KMS-11 (cell line): ENCODE measurements at regions not wholly inside any gene's neighbourhood (a gene's known extent, or its start where the extent isn't known, plus 50 kb on each side); places are given as distances from the start of the nearest gene placed in this dataset.

Source experiments
- H2AFZ ChIP-seq: fragments of 200-600 bp; sonication (generic); 2 replicates; pipeline ENCODE4 v1.6.1; 2016; ENCODE audit warnings: antibody characterized with exemption, mixed run types, low read depth
- H3K27ac ChIP-seq: fragments of 200-600 bp; sonication (generic); 2 replicates; pipeline ENCODE4 v1.6.1; 2016; ENCODE audit warnings: mild to moderate bottlenecking, mixed run types
- H3K27me3 ChIP-seq: fragments of 200-600 bp; sonication (generic); 2 replicates; pipeline ENCODE4 v1.6.1; 2017; ENCODE audit warnings: mild to moderate bottlenecking, low read depth, mixed run types, moderate library complexity; ENCODE audit not compliant: insufficient read depth
- H3K36me3 ChIP-seq: fragments of 200-600 bp; sonication (generic); 2 replicates; pipeline ENCODE4 v1.6.1; 2017; ENCODE audit warnings: mild to moderate bottlenecking, mixed run types; ENCODE audit not compliant: insufficient read depth
- H3K4me1 ChIP-seq: fragments of 200-600 bp; sonication (generic); 2 replicates; pipeline ENCODE4 v1.6.1; 2016; ENCODE audit warnings: mild to moderate bottlenecking, low read depth, mixed run types; ENCODE audit not compliant: poor library complexity, severe bottlenecking
- H3K4me2 ChIP-seq: fragments of 200-600 bp; sonication (generic); 2 replicates; pipeline ENCODE4 v1.7.0; 2016; ENCODE audit warnings: mild to moderate bottlenecking, mixed run types
- H3K4me3 ChIP-seq: fragments of 200-600 bp; sonication (generic); IDR thresholded peaks from 2 replicates; pipeline ENCODE4 v1.6.1; 2017; ENCODE audit warnings: low read depth, low read length, mixed read lengths; ENCODE audit not compliant: insufficient read depth
- H3K79me2 ChIP-seq: fragments of 200-600 bp; sonication (generic); 2 replicates; pipeline ENCODE4 v1.6.1; 2016; ENCODE audit warnings: low read depth, mixed run types; ENCODE audit not compliant: insufficient read depth
- H3K9ac ChIP-seq: fragments of 200-600 bp; sonication (generic); 2 replicates; pipeline ENCODE4 v1.6.1; 2016; ENCODE audit warnings: mild to moderate bottlenecking, mixed run types
- H4K20me1 ChIP-seq: fragments of 200-600 bp; sonication (generic); 2 replicates; pipeline ENCODE4 v1.6.1; 2016; ENCODE audit warnings: mild to moderate bottlenecking, mixed run types; ENCODE audit not compliant: insufficient read depth
- TF ChIP-seq, protein P1 (sequence below): fragments of 200-600 bp; sonication (generic); conservative IDR thresholded peaks from 2 replicates; pipeline ENCODE4 v1.6.1; 2017; ENCODE audit warnings: low read depth, mild to moderate bottlenecking, antibody characterized with exemption, low read length, moderate library complexity, mixed read lengths

DNA sequence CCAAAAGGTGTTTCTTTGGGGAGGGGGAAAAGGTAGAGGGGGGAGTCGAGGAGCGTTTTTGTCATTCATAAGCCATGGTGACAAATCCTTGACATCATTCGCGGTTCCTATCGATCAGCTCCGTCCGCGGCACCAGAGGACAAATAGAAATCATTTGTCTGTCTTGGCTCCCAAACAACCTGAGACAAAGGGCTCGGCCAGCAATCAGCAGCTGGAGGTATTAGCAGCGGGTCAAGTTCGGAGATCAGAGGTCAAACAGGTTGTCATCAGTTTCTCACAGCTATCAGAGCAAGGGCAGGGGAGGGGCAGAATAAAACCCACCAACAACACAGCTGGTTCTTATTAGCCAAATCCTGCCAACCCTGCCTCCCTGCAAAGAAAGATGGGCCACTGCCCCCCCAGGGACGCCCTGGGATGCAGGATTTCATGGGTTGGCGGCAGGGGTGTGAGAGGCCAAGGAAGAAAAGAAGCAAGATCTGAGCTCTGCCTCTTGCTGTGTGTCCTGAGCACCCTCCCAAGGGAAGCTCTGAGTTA, 145.3 kb upstream of the LHX1 start:
- Histone ChIP-seq H3K27ac (no peak overlapping the region), H3K36me3 (no peaks in the 10 kb centered on the region), H3K9ac (no peak overlapping the region), H4K20me1 (no peaks in the 10 kb centered on the region), H2AFZ (no peak overlapping the region), H3K27me3 (no peaks in the 10 kb centered on the region), H3K4me2 (no peak overlapping the region), H3K4me1 (no peaks in the 10 kb centered on the region), H3K79me2 (no peaks in the 10 kb centered on the region), H3K4me3 (no peak overlapping the region)
- TF ChIP-seq, protein P1, sequence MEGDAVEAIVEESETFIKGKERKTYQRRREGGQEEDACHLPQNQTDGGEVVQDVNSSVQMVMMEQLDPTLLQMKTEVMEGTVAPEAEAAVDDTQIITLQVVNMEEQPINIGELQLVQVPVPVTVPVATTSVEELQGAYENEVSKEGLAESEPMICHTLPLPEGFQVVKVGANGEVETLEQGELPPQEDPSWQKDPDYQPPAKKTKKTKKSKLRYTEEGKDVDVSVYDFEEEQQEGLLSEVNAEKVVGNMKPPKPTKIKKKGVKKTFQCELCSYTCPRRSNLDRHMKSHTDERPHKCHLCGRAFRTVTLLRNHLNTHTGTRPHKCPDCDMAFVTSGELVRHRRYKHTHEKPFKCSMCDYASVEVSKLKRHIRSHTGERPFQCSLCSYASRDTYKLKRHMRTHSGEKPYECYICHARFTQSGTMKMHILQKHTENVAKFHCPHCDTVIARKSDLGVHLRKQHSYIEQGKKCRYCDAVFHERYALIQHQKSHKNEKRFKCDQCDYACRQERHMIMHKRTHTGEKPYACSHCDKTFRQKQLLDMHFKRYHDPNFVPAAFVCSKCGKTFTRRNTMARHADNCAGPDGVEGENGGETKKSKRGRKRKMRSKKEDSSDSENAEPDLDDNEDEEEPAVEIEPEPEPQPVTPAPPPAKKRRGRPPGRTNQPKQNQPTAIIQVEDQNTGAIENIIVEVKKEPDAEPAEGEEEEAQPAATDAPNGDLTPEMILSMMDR = no peak

- TF ChIP-seq, protein P1 = no peak
- Histone ChIP-seq H2AFZ (no peak overlapping the region), H3K27me3 (no peaks in the 10 kb centered on the region), H3K4me1 (no peaks in the 10 kb centered on the region), H4K20me1 (no peaks in the 10 kb centered on the region), H3K79me2 (no peaks in the 10 kb centered on the region), H3K36me3 (no peaks in the 10 kb centered on the region), H3K4me2 (no peak overlapping the region), H3K9ac (no peak overlapping the region), H3K4me3 (no peak overlapping the region), H3K27ac (no peak overlapping the region)
Observed at GRCh38 chr17:36792849-36793248, 144.4 kb upstream of the LHX1 start.

GRCh38 chr17:36793976-36794375, 143.3 kb upstream of the LHX1 start:
- H3K27ac ChIP-seq = no peak overlapping the region
- no peak overlapping the region for H3K9ac ChIP-seq
- no peaks in the 10 kb centered on the region for H3K36me3 ChIP-seq
- TF ChIP-seq, protein P1 = no peak
- no peaks in the 10 kb centered on the region for H3K27me3 ChIP-seq
- H3K4me2 ChIP-seq = no peak overlapping the region
- no peaks in the 10 kb centered on the region for H4K20me1 ChIP-seq
- H3K4me1 ChIP-seq = no peaks in the 10 kb centered on the region
- H2AFZ ChIP-seq = no peak overlapping the region
- no peak overlapping the region for H3K4me3 ChIP-seq
- H3K79me2 ChIP-seq = no peaks in the 10 kb centered on the region

- no peaks in the 10 kb centered on the region; the same call in 1 of the 2 replicates for H3K27me3 ChIP-seq
- H3K4me2 ChIP-seq = no peak overlapping the region
Observed at GRCh38 chr17:36807496-36808179, 129.6 kb upstream of the LHX1 start.

More at GRCh38 chr17:36807496-36808179, 129.6 kb upstream of the LHX1 start:
- Histone ChIP-seq H3K79me2 (no peaks in the 10 kb centered on the region), H2AFZ (no peak overlapping the region), H4K20me1 (no peaks in the 10 kb centered on the region), H3K36me3 (no peaks in the 10 kb centered on the region), H3K27ac (no peak overlapping the region), H3K4me3 (no peak overlapping the region), H3K9ac (no peak overlapping the region), H3K4me1 (no peaks in the 10 kb centered on the region)
- TF ChIP-seq, protein P1 = no peak
